GM21390 (cell line): ENCODE measurements at regions not wholly inside any gene's neighbourhood (a gene's known extent, or its start where the extent isn't known, plus 50 kb on each side); places are given as distances from the start of the nearest gene placed in this dataset.
"Not testable (repeated sequence)": the region's sequence is repeated elsewhere in the genome, so short reads cannot be mapped to it uniquely, and the experiment has no call there.

ENCODE experiments used
- ATAC-seq: cut with Tn5 transposase; IDR thresholded peaks from one replicate; pipeline ENCODE4 v1.9.1; 2021; ENCODE audit not compliant: unreplicated experiment

GRCh38 chr1:164093543-164093942, 465.4 kb upstream of the PBX1 start:
- no peak for ATAC-seq

- no peak for ATAC-seq
Measured at GRCh38 chr1:164101802-164102201, 457.2 kb upstream of the PBX1 start.

- no peak for ATAC-seq
Measured at GRCh38 chr1:164131949-164132348, 427.0 kb upstream of the PBX1 start.

- ATAC-seq: peak; percentile 72
Measured at GRCh38 chr1:164137273-164137925, 421.6 kb upstream of the PBX1 start.

GRCh38 chr1:164141797-164142196, 417.2 kb upstream of the PBX1 start:
- no peak for ATAC-seq

- ATAC-seq: no peak
Measured at GRCh38 chr1:164154622-164155021, 404.4 kb upstream of the PBX1 start.

- ATAC-seq: no peak
Measured at GRCh38 chr1:164155347-164155746, 403.6 kb upstream of the PBX1 start.

GRCh38 chr1:164163289-164163849, 395.6 kb upstream of the PBX1 start:
- ATAC-seq: no peak

GRCh38 chr1:164165466-164165865, 393.5 kb upstream of the PBX1 start:
- no peak for ATAC-seq

- ATAC-seq: not testable (repeated sequence)
Measured at GRCh38 chr1:164166454-164166853, 392.5 kb upstream of the PBX1 start.

- ATAC-seq: no peak
Measured at GRCh38 chr1:164177118-164177517, 381.9 kb upstream of the PBX1 start.

GRCh38 chr1:164180824-164181223, 378.2 kb upstream of the PBX1 start:
- ATAC-seq: no peak

- no peak for ATAC-seq
Measured at GRCh38 chr1:164183854-164184635, 374.9 kb upstream of the PBX1 start.

GRCh38 chr1:164186881-164187280, 372.1 kb upstream of the PBX1 start:
- no peak for ATAC-seq

GRCh38 chr1:164188497-164188896, 370.5 kb upstream of the PBX1 start:
- no peak for ATAC-seq

- no peak for ATAC-seq
Measured at GRCh38 chr1:164191191-164191590, 367.8 kb upstream of the PBX1 start.

- no peak for ATAC-seq
Measured at GRCh38 chr1:164210211-164210739, 348.7 kb upstream of the PBX1 start.

- ATAC-seq: no peak
Measured at GRCh38 chr1:164223378-164223777, 335.6 kb upstream of the PBX1 start.

- ATAC-seq: no peak
Measured at GRCh38 chr1:164225011-164225410, 334.0 kb upstream of the PBX1 start.

- no peak for ATAC-seq
Measured at GRCh38 chr1:164226977-164227376, 332.0 kb upstream of the PBX1 start.

- no peak for ATAC-seq
Measured at GRCh38 chr1:164228928-164229327, 330.1 kb upstream of the PBX1 start.

- ATAC-seq: no peak
Measured at GRCh38 chr1:164233149-164233548, 325.8 kb upstream of the PBX1 start.
